Coronary artery (tissue), 2 donors: ENCODE measurements at regions not wholly inside any gene's neighbourhood (a gene's known extent, or its start where the extent isn't known, plus 50 kb on each side); places are given as distances from the start of the nearest gene placed in this dataset.
"Not testable (repeated sequence)": the region's sequence is repeated elsewhere in the genome, so short reads cannot be mapped to it uniquely, and the experiment has no call there.

Experiments used
- DNase-seq: peaks from one replicate; pipeline ENCODE4 v3.0.0-alpha.2; 2017; ENCODE audit warnings: low spot score
- H3K27ac ChIP-seq, 2 donors: fragments of 200-600 bp; sonication (generic); one replicate each; pipeline ENCODE4 v1.5.1; 2016 to 2019
- H3K4me3 ChIP-seq: fragments of 200-600 bp; sonication (generic); 2 replicates; pipeline ENCODE4 v1.5.1; 2016; ENCODE audit warnings: mild to moderate bottlenecking, moderate library complexity
- CTCF ChIP-seq: fragments of 200-600 bp; sonication (generic); IDR thresholded peaks from one replicate; pipeline ENCODE4 v1.5.1; 2019; ENCODE audit warnings: antibody characterized with exemption

GRCh38 chr21:31819692-31820091 is 53.1 kb upstream of the HUNK start:
- not testable (repeated sequence) for DNase-seq, H3K4me3 ChIP-seq, H3K27ac ChIP-seq

- not testable (repeated sequence) for DNase-seq, H3K27ac ChIP-seq, H3K4me3 ChIP-seq
Measured at GRCh38 chr21:31814356-31814755, 58.5 kb upstream of the HUNK start.

- H3K4me3 ChIP-seq, result no peak overlapping the region
- no peak for DNase-seq
- TF ChIP-seq CTCF, result no peak
- H3K27ac ChIP-seq, result no peak overlapping the region
Measured at GRCh38 chr21:31813862-31814261, 59.0 kb upstream of the HUNK start.

- DNase-seq, result no peak
- Histone ChIP-seq H3K4me3 (no peak overlapping the region), H3K27ac (no peak overlapping the region)
- TF ChIP-seq CTCF, result no peak
Measured at GRCh38 chr21:31804008-31804394, 68.8 kb upstream of the HUNK start.

GRCh38 chr21:31803039-31804007 is 69.5 kb upstream of the HUNK start:
- H3K4me3 ChIP-seq, result no peak overlapping the region
- H3K27ac ChIP-seq, result no peak overlapping the region
- DNase-seq, result no peak
- TF ChIP-seq CTCF, result no peak

- TF ChIP-seq CTCF, result no peak
- Histone ChIP-seq H3K27ac (no peak overlapping the region), H3K4me3 (no peak overlapping the region)
- DNase-seq, result no peak
Measured at GRCh38 chr21:31802331-31802730, 70.4 kb upstream of the SCAF4 start.

GRCh38 chr21:31801551-31802219 is 69.8 kb upstream of the SCAF4 start:
- no peak for TF ChIP-seq CTCF
- no peak for DNase-seq

More at GRCh38 chr21:31801551-31802219, 69.8 kb upstream of the SCAF4 start:
- Histone ChIP-seq H3K27ac (no peak overlapping the region), H3K4me3 (no peak overlapping the region)
